Cardiac fibroblast (primary cell): ENCODE measurements at regions not wholly inside any gene's neighbourhood (a gene's known extent, or its start where the extent isn't known, plus 50 kb on each side); places are given as distances from the start of the nearest gene placed in this dataset.
A peak's percentile ranks its signal among the peaks of the same experiment; 100 is the strongest.

Experiments
- DNase-seq, 2 donors: peaks; one replicate each; pipeline versions ENCODE4 v3.0.0 to v3.0.0-alpha.2; 2010; ENCODE audit warnings: low read depth in 2 of 2
- H3K4me3 ChIP-seq, 2 donors: replicated peaks in 1 of 2; 1 replicate in 1 of 2; 2 replicates in 1 of 2; pipeline ENCODE4 v1.5.1; 2011; ENCODE audit warnings: low read depth in 2 of 2, low read length in 2 of 2, mild to moderate bottlenecking in 2 of 2, moderate library complexity in 1 of 2
- CTCF ChIP-seq: IDR thresholded peaks from one replicate; pipeline ENCODE4 v1.5.1; 2011; ENCODE audit warnings: low read depth, mild to moderate bottlenecking, low read length, inconsistent platforms

- no peak for TF ChIP-seq CTCF
- no peak overlapping the region for H3K4me3 ChIP-seq
- DNase-seq: no peak
Measured at GRCh38 chr9:100699668-100700067, 121.8 kb downstream of the CAVIN4 start.

GRCh38 chr9:100700689-100701318 is 122.9 kb downstream of the CAVIN4 start:
- peak; percentile 8 to 15 for DNase-seq
- no peak for TF ChIP-seq CTCF
- H3K4me3 ChIP-seq: no peak overlapping the region

- TF ChIP-seq CTCF: peak; percentile 94
- no peak overlapping the region for H3K4me3 ChIP-seq
- DNase-seq: peak; percentile 69 to 74
Measured at GRCh38 chr9:100714372-100715099, 136.7 kb downstream of the CAVIN4 start.

- no peak for DNase-seq
- no peak for TF ChIP-seq CTCF
Measured at GRCh38 chr9:100715100-100715380, 137.2 kb downstream of the CAVIN4 start.

GRCh38 chr9:100718717-100719116 is 140.8 kb downstream of the CAVIN4 start:
- TF ChIP-seq CTCF: no peak
- no peak overlapping the region for H3K4me3 ChIP-seq
- no peak for DNase-seq

More at GRCh38 chr9:100715100-100715380, 137.2 kb downstream of the CAVIN4 start:
- no peak overlapping the region for H3K4me3 ChIP-seq

- H3K4me3 ChIP-seq: no peak overlapping the region
- peak in 1 of 2 donors; percentile 55 for DNase-seq
- no peak for TF ChIP-seq CTCF
Measured at GRCh38 chr9:100720922-100721321, 143.0 kb downstream of the CAVIN4 start.
